OCI-LY3 (cell line): ENCODE measurements at regions not wholly inside any gene's neighbourhood (a gene's known extent, or its start where the extent isn't known, plus 50 kb on each side); places are given as distances from the start of the nearest gene placed in this dataset.

Source experiments
- CTCF ChIP-seq: fragments of 200-600, 300-600 bp; sonication (generic); IDR thresholded peaks from 2 replicates; pipeline ENCODE4 v1.5.1; 2014; ENCODE audit warnings: antibody characterized with exemption, low read length, low read depth
- EZH2phosphoT487 ChIP-seq: fragments of 200-600 bp; shearing (Covaris generic); IDR thresholded peaks from 2 replicates; pipeline ENCODE4 v1.6.1; 2018; ENCODE audit warnings: antibody characterized with exemption, mixed run types, low read depth

- TF ChIP-seq CTCF (no peak), EZH2phosphoT487 (no peak)
Observed at GRCh38 chr15:54941417-54941816, 255.3 kb downstream of the RSL24D1 start.
